Choroid plexus epithelial cell (primary cell): ENCODE measurements at regions not wholly inside any gene's neighbourhood (a gene's known extent, or its start where the extent isn't known, plus 50 kb on each side); places are given as distances from the start of the nearest gene placed in this dataset.
"Not testable (repeated sequence)": the region's sequence is repeated elsewhere in the genome, so short reads cannot be mapped to it uniquely, and the experiment has no call there.

Experiments
- DNase-seq: peaks from one replicate; pipeline ENCODE4 v3.0.0-alpha.2; 2010; ENCODE audit warnings: low read depth
- H3K4me3 ChIP-seq: 2 replicates; pipeline ENCODE4 v1.5.1; 2011; ENCODE audit warnings: low read depth, mild to moderate bottlenecking, control low read depth, low read length, moderate library complexity
- CTCF ChIP-seq: conservative IDR thresholded peaks from 2 replicates; pipeline ENCODE4 v1.5.1; 2011; ENCODE audit warnings: low read depth, mild to moderate bottlenecking, control low read depth, inconsistent platforms, low read length, moderate library complexity

GRCh38 chr14:54010981-54011380, 54.4 kb upstream of the BMP4 start:
- no peak for DNase-seq
- no peak overlapping the region for H3K4me3 ChIP-seq
- no peak for TF ChIP-seq CTCF

GRCh38 chr14:54023027-54023426, 66.4 kb upstream of the BMP4 start:
- no peak for TF ChIP-seq CTCF
- no peak overlapping the region for H3K4me3 ChIP-seq

GRCh38 chr14:54025661-54026060, 69.0 kb upstream of the BMP4 start:
- peak; percentile 54 for TF ChIP-seq CTCF
- DNase-seq = peak; percentile 50
- H3K4me3 ChIP-seq = no peak overlapping the region

More at GRCh38 chr14:54023027-54023426, 66.4 kb upstream of the BMP4 start:
- DNase-seq = no peak

GRCh38 chr14:54026671-54027070, 70.0 kb upstream of the BMP4 start:
- TF ChIP-seq CTCF = no peak
- no peak overlapping the region for H3K4me3 ChIP-seq
- DNase-seq = no peak

GRCh38 chr14:54030996-54031395, 74.4 kb upstream of the BMP4 start:
- not testable (repeated sequence) for DNase-seq, H3K4me3 ChIP-seq

GRCh38 chr14:54033285-54033684, 76.7 kb upstream of the BMP4 start:
- H3K4me3 ChIP-seq, DNase-seq: not testable (repeated sequence)

- no peak for DNase-seq
- no peak overlapping the region for H3K4me3 ChIP-seq
- TF ChIP-seq CTCF = no peak
Measured at GRCh38 chr14:54038724-54039123, 82.1 kb upstream of the BMP4 start.

GRCh38 chr14:54039311-54039710, 82.7 kb upstream of the BMP4 start:
- DNase-seq = no peak
- H3K4me3 ChIP-seq = no peak overlapping the region
- TF ChIP-seq CTCF = no peak
